HG03520 (cell line): ENCODE measurements at regions not wholly inside any gene's neighbourhood (a gene's known extent, or its start where the extent isn't known, plus 50 kb on each side); places are given as distances from the start of the nearest gene placed in this dataset.
"Not testable (repeated sequence)": the region's sequence is repeated elsewhere in the genome, so short reads cannot be mapped to it uniquely, and the experiment has no call there.

Experiments
- ATAC-seq: cut with Tn5 transposase; IDR thresholded peaks from one replicate; pipeline ENCODE4 v1.9.1; 2021; ENCODE audit warnings: mild to moderate bottlenecking, moderate library complexity; ENCODE audit not compliant: unreplicated experiment

DNA sequence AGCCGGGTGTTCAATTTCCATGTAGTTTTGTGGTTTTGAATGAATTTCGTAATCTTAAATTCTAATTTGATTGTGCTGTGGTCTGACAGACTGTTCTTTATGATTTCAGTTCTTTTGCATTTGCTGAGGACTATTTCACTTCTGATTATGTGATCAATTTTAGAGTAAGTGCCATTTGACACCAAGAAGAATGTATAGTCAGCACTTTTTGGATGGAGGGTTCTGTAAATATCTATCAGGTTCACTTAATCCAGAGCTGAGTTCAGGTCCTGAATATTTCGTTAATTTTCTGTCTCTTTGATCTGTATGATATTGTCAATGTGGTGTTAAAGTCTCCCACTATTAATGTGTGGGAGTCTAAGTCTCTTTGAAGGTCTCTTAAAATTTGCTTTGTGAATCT lies 944.9 kb downstream of the TLE4 start:
- no peak for ATAC-seq

DNA sequence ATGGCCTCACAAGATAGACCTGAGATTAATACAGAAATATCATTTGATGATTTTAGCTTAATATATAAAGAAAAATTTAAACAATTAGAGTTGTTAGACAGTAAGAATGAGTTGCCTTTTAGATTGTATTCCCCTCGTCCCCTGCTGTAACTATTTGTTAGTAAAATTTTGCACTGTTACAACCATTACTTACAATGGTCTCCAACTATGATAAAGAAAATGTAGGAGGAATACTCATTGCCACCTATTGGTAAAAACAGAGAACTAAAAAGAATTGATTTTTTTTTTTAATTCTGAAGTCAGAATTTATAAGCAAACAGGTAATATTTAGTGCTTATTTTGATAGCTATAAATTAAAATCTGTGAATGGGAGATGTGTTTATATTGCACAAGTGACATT lies 937.6 kb downstream of the TLE4 start:
- no peak for ATAC-seq

DNA sequence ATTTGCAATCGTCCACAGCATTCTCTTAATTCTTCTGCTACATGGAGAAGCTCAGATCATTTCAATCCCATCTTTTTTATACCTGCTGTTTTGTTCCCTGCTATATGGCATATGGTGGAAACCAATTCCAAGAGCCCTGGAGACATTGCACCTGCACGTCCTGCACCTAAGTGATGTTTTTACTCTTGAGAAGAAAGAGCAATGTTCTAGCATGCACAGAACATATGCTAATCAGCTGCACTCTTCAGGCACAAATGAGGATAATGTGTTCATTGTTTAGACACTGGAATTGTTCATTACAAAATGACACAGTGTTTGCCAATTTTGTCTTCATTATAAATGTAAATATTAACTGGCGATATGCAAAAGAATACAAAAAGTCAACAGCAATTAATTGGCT lies 935.8 kb downstream of the TLE4 start:
- no peak for ATAC-seq

DNA sequence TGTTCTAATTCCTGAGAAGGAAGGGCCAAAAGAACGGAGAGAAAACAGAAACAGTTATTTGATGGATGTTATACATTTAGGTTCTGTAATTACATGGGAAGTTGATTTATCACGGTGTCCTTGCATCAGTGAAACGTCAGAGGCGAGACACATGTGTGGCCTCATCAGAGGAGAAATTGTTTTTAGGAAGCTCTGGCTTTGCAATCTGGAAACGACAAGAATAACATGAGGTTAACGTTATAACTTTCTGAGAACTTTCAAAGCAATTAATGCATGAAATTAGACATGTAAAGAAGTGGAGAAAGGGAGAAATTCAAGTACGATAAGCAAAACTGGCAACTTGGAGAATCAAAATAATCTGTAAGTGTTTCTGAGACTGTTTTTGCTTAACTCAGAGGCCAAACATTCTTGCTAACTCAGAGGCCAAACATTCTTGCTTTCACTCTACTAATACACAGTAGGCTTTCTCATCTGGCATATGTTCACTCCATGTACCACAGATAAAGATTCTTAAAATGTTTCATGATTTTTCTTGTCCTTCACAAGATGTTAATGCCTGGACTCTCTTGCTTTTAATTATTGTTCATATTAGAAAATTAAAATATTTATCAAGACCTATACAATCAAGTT lies 933.0 kb downstream of the TLE4 start:
- no peak for ATAC-seq

DNA sequence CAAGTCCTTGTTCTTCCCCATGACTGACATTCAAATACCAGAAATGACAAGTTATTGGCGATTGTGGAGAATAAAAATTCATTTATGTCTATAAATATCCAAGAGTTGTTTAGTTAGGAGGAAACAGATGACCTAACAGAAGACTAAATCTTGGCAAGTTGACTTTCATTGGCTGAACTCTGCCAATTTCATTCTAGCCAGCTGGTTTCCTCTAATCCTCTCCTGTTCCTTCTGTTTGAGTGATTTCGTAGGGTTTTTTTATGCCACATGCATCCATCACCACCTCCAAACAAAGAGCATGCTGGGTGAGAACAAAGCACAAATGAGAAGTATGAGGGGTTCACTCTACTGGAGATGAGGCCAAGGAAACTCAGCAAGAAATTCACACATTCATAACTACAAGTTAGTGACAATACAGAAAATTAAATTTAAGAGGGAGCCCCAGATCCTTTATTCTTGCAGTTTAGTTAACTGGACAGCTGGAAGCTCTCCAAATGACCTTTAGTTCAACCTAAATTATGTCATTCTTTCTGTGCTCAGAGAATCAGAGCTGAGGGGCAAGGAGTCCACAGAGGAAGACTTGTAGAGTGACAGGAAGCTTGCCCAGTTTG lies 932.0 kb downstream of the TLE4 start:
- ATAC-seq, result no peak

DNA sequence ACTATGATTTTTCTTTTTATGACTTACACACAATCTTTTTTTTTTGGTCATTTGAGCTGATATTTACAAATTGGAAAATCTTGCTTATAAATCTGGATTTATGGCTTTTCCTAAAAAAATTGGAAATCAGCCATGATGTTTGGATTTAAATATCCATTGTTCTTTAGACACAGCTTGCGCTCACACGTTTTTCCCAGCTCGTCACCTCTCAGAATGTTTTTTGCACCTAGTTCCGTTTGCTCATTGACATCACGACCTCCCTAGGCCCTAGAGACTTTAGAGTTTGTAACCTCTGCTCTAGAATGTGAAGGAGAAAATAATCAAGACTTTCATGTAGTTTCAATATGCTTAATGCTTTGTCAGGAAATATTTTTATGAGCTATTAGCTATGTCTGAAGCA lies 930.5 kb downstream of the TLE4 start:
- ATAC-seq, result no peak

DNA sequence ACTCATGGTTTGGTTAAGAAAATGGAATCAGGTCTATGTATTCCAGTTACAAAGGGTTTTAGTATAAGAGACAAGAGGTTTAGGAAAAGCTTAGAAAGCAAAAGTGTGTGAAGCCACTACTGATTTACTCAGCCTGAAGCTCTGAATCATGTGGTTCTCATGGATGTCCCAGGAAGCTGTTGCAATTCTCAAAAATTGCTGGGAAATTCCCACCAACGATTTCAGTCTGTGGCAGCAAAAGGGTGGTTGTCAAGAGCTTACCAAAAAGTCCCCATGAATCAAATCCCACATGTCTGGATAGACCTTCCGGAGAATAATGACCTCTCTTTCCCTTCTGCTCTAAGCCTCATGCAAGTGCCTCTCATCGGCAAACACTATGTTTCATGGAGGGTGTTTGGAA lies 929.9 kb downstream of the TLE4 start:
- ATAC-seq, result no peak

DNA sequence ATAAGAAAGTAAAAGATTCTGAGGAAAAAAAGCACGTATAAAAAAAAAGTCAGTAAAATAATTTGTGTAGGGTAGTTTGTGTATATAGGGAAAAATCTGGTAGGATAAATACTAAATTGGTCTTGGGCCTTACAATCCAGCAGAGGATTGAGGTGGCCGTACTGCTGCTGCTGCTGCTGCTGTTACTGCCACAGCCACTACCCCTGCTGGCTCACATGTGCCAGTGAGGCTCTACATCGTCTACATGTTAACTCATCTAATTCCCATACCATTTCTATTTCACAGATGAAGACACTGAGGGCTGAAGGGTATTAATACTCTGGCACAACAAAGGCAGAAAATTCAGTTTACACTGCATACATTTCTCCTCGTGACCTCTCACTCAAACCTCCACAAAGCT lies 928.5 kb downstream of the TLE4 start:
- no peak for ATAC-seq

DNA sequence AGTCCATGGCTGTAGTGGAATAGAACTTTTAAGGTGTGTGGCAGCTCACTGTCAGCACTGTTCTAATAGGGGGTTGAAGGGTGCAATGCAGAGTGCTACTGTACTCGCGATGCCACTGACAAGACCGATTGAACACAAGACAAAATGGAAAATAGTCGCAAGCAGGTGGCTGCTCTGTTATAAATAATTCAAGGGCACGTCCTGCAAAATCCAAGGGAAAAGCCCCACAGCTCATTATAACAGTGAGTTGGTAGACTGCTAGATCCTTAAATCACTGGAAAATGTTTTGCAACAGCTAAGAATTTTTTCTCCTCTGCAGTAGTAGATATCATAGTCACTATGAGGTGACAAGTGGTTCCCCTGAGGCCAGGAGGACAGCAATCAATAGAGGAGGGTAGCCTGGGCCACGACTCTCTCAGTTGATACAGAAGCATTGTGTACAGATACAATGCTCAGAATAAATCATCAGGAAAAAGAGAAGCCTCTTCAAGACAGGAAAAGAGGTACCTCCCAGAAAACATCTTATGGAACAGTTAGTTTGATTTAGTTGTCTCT lies 926.3 kb downstream of the TLE4 start:
- no peak for ATAC-seq

DNA sequence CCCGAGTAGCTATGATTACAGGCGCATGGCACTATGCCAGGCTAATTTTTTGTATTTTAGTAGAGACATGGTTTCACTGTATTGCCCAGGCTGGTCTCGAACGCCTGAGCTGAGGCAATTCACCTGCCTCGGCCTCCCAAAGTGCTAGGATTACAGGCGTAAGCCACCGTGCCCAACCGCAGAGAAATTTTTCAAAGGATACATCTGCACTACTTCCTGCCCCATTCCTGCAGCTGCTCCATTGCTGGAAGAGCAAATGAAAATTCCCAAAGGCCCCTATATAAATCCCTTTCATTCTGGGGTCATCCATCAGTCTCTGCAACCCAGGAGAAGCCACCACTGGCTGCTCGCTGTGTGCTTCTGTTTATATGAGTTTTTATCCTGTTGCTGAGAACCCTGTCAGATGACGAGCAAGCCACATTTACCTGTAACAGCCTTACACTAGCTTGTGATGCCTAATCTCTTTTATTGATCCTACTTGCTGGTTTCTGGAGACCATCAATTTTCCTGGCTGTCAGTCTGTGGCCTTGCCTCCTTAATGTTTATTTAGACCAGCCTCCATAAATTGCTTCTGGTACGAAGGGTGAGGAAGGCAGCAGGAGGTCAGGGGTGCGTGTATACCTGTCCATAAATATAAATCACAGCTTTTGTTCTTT lies 925.3 kb downstream of the TLE4 start:
- ATAC-seq, result no peak

DNA sequence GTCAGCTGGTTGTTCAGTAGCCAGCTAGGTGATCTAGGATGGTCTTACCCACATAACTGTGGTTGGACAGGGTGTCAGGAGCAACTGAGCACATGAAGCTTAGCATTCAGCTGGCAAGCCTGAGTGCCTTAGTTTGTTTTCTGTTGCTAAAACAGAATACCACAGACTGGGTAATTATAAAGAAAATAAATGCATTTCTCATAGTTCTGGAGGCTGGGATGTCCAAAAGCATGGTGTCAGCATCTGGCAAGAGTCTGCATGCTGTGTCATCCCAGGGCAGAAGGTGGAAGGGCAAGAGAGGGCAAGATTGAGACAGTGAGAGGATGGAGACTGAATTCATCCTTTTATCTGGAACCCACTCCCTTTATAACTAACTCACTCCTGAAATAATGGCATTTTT lies 921.5 kb downstream of the TLE4 start:
- no peak for ATAC-seq

DNA sequence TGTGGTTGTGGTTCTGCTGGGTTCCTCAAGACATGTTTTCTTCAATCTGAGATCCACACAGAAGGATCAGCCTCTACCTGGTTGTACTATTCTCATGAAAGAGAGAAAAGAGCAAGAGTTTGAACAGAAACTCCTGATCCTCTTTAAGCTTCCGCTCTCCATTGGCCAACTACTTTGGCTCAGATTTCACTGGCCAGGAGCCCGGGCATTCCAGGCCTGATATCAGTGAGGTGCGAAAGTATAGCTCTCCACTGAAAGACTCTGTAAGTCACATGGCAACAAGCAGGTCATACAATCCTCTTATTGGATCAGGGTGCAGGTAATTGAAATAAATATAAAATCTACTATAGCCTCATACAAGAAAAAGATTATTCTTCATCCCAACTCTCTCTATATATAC lies 920.5 kb downstream of the TLE4 start:
- ATAC-seq, result no peak

DNA sequence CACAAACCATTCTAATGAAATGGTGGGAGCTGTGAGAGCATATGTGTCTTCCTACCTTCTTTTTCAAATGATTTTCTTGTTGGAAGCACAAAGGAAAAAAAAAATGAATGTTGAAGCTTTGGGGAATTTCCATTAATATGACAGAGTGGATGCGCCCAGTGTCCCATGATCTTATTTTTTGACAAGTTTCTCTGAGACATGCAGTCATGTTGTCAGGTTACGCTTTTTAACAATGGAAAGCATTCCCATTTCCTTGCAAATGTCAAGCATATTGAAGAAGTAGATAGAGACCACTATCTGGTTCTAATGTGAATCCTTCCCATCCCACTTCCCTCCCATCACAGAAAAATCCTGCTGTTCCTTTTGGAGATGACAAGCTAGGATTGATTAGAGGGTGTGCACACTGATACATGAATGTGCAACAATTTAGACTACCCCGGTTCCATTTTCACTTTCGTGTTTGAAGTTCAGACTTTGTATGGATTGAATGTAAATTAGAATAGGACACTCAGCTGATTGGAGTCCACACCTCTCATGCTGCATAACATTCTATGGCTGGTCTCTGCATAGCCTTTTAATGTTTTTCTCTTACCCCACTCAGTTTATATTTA lies 919.4 kb downstream of the TLE4 start:
- ATAC-seq, result no peak

DNA sequence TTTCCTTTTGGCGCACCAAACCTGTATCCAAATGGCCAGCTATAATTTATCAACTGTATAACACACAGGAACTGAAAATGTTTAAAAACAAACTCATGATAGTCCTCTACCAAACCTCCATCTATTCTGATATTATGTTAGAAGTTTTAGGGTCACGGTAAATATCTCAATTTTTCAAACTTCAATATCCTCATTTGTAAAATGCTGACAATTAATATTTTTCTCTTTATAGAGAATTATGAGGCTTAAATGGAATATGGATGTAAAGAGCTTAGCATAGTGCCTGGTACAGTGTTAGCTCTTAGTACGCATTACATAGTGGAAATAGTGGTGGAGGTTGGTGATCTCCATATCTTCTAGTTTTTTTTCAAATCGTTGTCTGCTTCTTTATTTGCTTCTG lies 917.6 kb downstream of the TLE4 start:
- ATAC-seq, result no peak

DNA sequence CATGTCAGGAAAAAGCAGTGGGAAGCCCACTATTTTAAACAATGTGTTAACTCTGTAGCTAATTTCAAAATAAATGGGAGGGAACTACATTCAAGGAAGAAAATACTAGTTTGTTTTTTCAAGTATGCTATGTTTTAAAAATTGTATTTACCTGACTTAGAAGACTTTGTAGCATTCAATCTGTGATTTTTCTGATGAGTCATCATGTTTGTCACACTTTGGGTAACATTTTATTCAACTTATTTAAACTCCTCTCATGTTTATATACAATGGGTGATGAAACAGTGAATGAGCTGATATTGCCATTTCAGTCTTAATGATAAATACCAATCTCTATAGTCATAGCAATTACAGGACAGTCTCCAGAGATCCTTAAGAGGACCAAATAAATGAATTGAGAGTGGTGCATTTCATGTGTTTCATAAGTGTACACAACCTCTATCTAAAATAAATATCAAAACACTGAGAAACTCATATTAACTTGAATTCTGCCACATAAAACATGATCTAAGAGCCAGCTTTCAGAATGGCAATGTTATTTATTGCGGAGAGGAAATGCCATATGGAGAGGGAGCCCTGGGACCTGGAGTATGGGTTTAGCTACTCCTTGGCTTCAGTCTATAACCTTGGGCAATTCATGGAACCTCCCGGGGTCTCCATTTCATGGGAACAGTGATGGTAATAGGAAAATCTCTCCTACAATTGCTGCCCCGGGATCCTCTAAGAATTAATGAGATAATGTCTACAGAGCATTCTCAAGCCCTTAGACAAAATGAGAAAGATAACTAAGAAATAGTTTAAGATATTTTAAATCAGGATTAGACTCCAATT lies 913.9 kb downstream of the TLE4 start:
- ATAC-seq, result no peak

DNA sequence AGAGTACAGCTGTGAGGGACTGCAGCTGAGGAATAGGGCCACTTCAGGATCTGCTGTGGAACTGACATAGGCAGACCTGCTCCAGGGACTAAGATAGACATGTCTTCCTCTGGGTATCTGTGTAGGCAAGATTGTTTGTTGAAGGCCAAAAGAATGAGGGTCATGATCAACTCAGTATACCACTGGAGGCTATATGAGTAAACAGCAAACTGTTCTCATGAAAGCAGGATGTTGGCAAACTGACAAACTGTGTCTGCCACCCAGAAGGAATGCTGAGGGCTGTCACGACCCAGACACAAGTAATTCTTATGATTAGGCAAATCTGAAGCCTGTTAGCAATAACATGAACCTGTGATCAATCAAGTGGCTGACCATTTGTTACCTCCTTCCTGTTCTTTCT lies 910.5 kb downstream of the TLE4 start:
- ATAC-seq, result not testable (repeated sequence)

DNA sequence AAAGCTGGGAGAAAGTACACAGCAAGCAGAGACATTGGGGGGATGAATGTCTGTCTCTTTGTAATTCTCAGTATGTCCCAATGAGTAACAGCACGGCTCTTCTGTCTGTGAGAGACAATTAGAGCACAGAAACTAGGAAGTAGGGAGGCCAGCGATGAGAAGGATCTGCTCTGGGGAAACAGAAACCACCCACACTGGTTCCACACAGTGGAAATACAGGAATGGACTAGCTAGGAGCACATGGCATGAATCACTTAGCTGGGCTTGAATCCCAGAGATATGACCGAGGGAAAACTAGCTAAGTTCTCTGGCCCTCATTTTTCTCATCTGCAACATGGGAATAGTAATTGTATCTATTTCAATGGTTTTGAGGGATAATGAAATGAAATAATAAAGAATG lies 895.9 kb downstream of the TLE4 start:
- ATAC-seq, result no peak

DNA sequence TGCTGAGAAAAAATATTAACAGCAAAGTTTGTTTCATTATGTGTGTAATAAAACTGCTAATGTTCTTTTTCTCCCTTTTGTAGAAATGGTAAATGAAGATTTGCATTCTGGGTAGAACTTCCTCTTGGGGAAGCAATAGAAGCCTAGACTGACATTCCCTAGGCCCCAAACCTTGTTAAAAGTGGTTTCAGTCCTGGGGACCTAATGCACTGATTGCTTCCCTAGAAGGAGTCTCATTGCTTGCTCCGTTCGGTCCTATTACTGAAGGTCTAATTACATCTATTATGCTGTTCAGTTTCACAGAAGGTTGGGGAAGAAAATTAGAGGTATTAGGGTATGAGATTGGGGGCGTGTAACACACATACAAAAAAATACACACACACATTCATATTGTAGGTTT lies 893.8 kb downstream of the TLE4 start:
- ATAC-seq, result no peak

DNA sequence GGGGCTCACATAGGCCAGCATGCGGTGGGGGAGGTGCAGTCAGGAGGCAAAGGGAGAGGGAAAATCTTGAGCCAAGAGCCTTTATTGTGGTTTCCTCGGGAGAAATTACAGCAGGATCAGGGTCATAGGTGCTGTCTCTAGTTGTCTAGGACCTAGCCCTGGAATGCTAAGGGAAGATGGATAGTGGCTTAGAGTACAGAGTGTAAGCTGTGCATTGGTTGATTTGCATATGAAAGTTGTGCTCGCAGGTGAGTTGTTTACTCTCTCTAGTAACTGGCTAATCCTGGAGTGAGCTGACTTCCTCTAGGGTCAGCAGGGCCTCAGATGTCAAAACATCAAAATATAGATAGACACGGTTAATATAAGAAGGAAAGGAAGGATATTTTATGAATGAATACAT lies 877.7 kb downstream of the TLE4 start:
- no peak for ATAC-seq

DNA sequence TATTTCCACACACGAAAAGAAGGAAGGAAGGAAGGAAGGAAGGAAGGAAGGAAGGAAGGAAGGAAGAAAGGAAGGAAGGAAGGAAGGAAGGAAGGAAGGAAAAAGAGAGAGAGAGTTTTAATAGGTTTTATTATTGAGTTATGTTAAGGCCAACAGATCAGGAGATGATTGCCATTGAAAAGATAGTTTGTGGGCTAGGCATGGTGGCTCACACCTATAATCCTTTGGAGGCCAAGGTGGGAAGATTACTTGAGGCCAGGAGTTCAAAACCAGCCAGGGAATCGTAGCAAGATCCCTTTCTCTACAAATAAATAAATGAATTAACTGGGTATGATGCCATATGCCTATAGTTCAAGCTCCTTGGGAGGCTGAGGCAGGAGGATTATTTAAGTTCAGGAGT lies 877.2 kb downstream of the TLE4 start:
- ATAC-seq, result no peak

DNA sequence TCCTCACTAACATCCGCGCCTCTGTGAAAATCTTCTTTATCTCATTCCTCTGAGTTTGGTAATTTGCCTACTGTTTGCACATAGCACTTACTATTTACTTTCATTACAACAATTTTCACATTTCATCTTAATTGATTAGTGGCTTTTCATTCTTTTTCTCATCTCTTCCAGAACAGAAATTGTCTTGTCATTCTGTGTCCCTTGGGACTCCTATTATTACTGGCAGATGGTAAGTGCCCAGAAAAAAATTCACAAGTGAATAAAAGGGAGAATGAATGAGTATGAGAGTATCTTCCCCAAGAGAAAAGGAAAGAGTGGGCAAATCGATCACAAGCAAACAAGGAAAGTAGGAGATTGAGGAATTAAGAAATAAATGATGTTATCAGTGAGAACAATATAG lies 876.1 kb downstream of the TLE4 start:
- no peak for ATAC-seq
